Skeletal muscle cell (primary cell): ENCODE measurements at regions not wholly inside any gene's neighbourhood (a gene's known extent, or its start where the extent isn't known, plus 50 kb on each side); places are given as distances from the start of the nearest gene placed in this dataset.

Experiments
- DNase-seq: peaks from one replicate; pipeline ENCODE4 v3.0.0-alpha.2; 2010; ENCODE audit warnings: low read depth
- H3K4me3 ChIP-seq: 2 replicates; pipeline ENCODE4 v1.5.1; 2011; ENCODE audit warnings: low read depth, mild to moderate bottlenecking, control low read depth, low read length, moderate library complexity

GRCh38 chr9:89955626-89956025 is 350.8 kb downstream of the GADD45G start:
- no peak overlapping the region for H3K4me3 ChIP-seq
- no peak for DNase-seq

- DNase-seq = no peak
- H3K4me3 ChIP-seq = no peak overlapping the region
Observed at GRCh38 chr9:89956331-89956730, 351.5 kb downstream of the GADD45G start.

- no peak overlapping the region for H3K4me3 ChIP-seq
- DNase-seq = no peak
Observed at GRCh38 chr9:89956907-89957306, 352.1 kb downstream of the GADD45G start.

- H3K4me3 ChIP-seq = no peak overlapping the region
- DNase-seq = no peak
Observed at GRCh38 chr9:89958086-89958485, 353.3 kb downstream of the GADD45G start.

GRCh38 chr9:89961616-89962341 is 357.0 kb downstream of the GADD45G start:
- no peak overlapping the region for H3K4me3 ChIP-seq
- DNase-seq = no peak

- no peak for DNase-seq
- no peak overlapping the region for H3K4me3 ChIP-seq
Observed at GRCh38 chr9:89963280-89963679, 358.5 kb downstream of the GADD45G start.

- DNase-seq = no peak
- H3K4me3 ChIP-seq = no peak overlapping the region
Observed at GRCh38 chr9:89967527-89967926, 362.7 kb downstream of the GADD45G start.

- DNase-seq = no peak
Observed at GRCh38 chr9:89969156-89969675, 364.4 kb downstream of the GADD45G start.

GRCh38 chr9:89969881-89970639 is 365.2 kb downstream of the GADD45G start:
- DNase-seq = no peak

More at GRCh38 chr9:89969156-89969675, 364.4 kb downstream of the GADD45G start:
- H3K4me3 ChIP-seq = no peak overlapping the region

GRCh38 chr9:89970701-89971100 is 365.9 kb downstream of the GADD45G start:
- no peak overlapping the region for H3K4me3 ChIP-seq
- DNase-seq = no peak

More at GRCh38 chr9:89969881-89970639, 365.2 kb downstream of the GADD45G start:
- no peak overlapping the region for H3K4me3 ChIP-seq

GRCh38 chr9:89972535-89972934 is 367.7 kb downstream of the GADD45G start:
- H3K4me3 ChIP-seq = no peak overlapping the region
- DNase-seq = no peak

GRCh38 chr9:89974582-89974981 is 369.8 kb downstream of the GADD45G start:
- H3K4me3 ChIP-seq = no peak overlapping the region
- DNase-seq = no peak

GRCh38 chr9:89975024-89975423 is 370.2 kb downstream of the GADD45G start:
- no peak overlapping the region for H3K4me3 ChIP-seq
- DNase-seq = no peak

- DNase-seq = no peak
- no peak overlapping the region for H3K4me3 ChIP-seq
Observed at GRCh38 chr9:89975630-89976029, 370.8 kb downstream of the GADD45G start.

- DNase-seq = no peak
- no peak overlapping the region for H3K4me3 ChIP-seq
Observed at GRCh38 chr9:89978185-89978584, 373.4 kb downstream of the GADD45G start.

GRCh38 chr9:89980600-89980999 is 375.8 kb downstream of the GADD45G start:
- no peak overlapping the region for H3K4me3 ChIP-seq
- no peak for DNase-seq

- no peak overlapping the region for H3K4me3 ChIP-seq
- no peak for DNase-seq
Observed at GRCh38 chr9:89982016-89982415, 377.2 kb downstream of the GADD45G start.

GRCh38 chr9:89983411-89983810 is 378.6 kb downstream of the GADD45G start:
- no peak for DNase-seq
- no peak overlapping the region for H3K4me3 ChIP-seq

GRCh38 chr9:89984214-89984613 is 379.4 kb downstream of the GADD45G start:
- DNase-seq = no peak
- H3K4me3 ChIP-seq = no peak overlapping the region

GRCh38 chr9:89985068-89985467 is 380.3 kb downstream of the GADD45G start:
- DNase-seq = no peak
- no peak overlapping the region for H3K4me3 ChIP-seq

GRCh38 chr9:89986190-89986589 is 381.4 kb downstream of the GADD45G start:
- H3K4me3 ChIP-seq = no peak overlapping the region
- no peak for DNase-seq
